ENCODE measurements at regions not wholly inside any gene's neighbourhood (a gene's known extent, or its start where the extent isn't known, plus 50 kb on each side); places are given as distances from the start of the nearest gene placed in this dataset.

GRCh38 chr1:157364612-157365011 is 187.7 kb downstream of the FCRL5 start:
- TF ChIP-seq CTCF (IDR thresholded peaks at IDR 0.05) (no peak), REST (IDR thresholded peaks at IDR 0.05; ENCODE audit: insufficient read depth in 1 of 2, low read depth in 2 of 2, low read length in 1 of 2) (no peak)
